KMS-11 (cell line): ENCODE measurements at regions not wholly inside any gene's neighbourhood (a gene's known extent, or its start where the extent isn't known, plus 50 kb on each side); places are given as distances from the start of the nearest gene placed in this dataset.

Experiments used
- H2AFZ ChIP-seq: fragments of 200-600 bp; sonication (generic); 2 replicates; pipeline ENCODE4 v1.6.1; 2016; ENCODE audit warnings: antibody characterized with exemption, mixed run types, low read depth
- H3K27ac ChIP-seq: fragments of 200-600 bp; sonication (generic); 2 replicates; pipeline ENCODE4 v1.6.1; 2016; ENCODE audit warnings: mild to moderate bottlenecking, mixed run types
- H3K27me3 ChIP-seq: fragments of 200-600 bp; sonication (generic); 2 replicates; pipeline ENCODE4 v1.6.1; 2017; ENCODE audit warnings: mild to moderate bottlenecking, low read depth, mixed run types, moderate library complexity; ENCODE audit not compliant: insufficient read depth
- H3K36me3 ChIP-seq: fragments of 200-600 bp; sonication (generic); 2 replicates; pipeline ENCODE4 v1.6.1; 2017; ENCODE audit warnings: mild to moderate bottlenecking, mixed run types; ENCODE audit not compliant: insufficient read depth
- H3K4me1 ChIP-seq: fragments of 200-600 bp; sonication (generic); 2 replicates; pipeline ENCODE4 v1.6.1; 2016; ENCODE audit warnings: mild to moderate bottlenecking, low read depth, mixed run types; ENCODE audit not compliant: poor library complexity, severe bottlenecking
- H3K4me2 ChIP-seq: fragments of 200-600 bp; sonication (generic); 2 replicates; pipeline ENCODE4 v1.7.0; 2016; ENCODE audit warnings: mild to moderate bottlenecking, mixed run types
- H3K4me3 ChIP-seq: fragments of 200-600 bp; sonication (generic); IDR thresholded peaks from 2 replicates; pipeline ENCODE4 v1.6.1; 2017; ENCODE audit warnings: low read depth, low read length, mixed read lengths; ENCODE audit not compliant: insufficient read depth
- H3K79me2 ChIP-seq: fragments of 200-600 bp; sonication (generic); 2 replicates; pipeline ENCODE4 v1.6.1; 2016; ENCODE audit warnings: low read depth, mixed run types; ENCODE audit not compliant: insufficient read depth
- H3K9ac ChIP-seq: fragments of 200-600 bp; sonication (generic); 2 replicates; pipeline ENCODE4 v1.6.1; 2016; ENCODE audit warnings: mild to moderate bottlenecking, mixed run types
- H4K20me1 ChIP-seq: fragments of 200-600 bp; sonication (generic); 2 replicates; pipeline ENCODE4 v1.6.1; 2016; ENCODE audit warnings: mild to moderate bottlenecking, mixed run types; ENCODE audit not compliant: insufficient read depth
- CTCF ChIP-seq: fragments of 200-600 bp; sonication (generic); conservative IDR thresholded peaks from 2 replicates; pipeline ENCODE4 v1.6.1; 2017; ENCODE audit warnings: low read depth, mild to moderate bottlenecking, antibody characterized with exemption, low read length, moderate library complexity, mixed read lengths

DNA sequence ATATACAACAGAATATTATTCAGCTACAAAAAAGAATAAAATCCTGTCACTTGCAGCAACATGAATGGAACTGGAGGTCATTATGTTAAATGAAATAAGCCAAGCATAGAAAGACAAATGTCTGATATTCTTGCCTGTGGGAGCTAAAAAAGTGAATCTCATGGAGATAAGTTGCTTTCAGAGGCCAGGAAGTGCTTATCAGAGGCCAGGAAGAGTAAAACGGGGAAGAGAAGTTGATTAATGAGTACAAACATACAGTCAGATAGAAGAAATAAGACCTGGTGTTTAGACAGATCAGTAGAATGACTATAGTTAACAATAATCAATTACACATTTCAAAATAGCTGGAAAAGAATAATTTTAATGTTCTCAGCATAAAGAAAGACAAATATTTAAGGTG, 54.4 kb upstream of the CPHXL start:
- no peaks in the 10 kb centered on the region for H3K79me2 ChIP-seq
- no peak overlapping the region for H3K4me2 ChIP-seq
- H3K27ac ChIP-seq = no peak overlapping the region
- H3K27me3 ChIP-seq = no peaks in the 10 kb centered on the region
- H3K9ac ChIP-seq = no peak overlapping the region
- H2AFZ ChIP-seq = no peak overlapping the region
- no peaks in the 10 kb centered on the region for H3K36me3 ChIP-seq
- H3K4me3 ChIP-seq = no peak overlapping the region
- TF ChIP-seq CTCF = no peak
- H3K4me1 ChIP-seq = no peaks in the 10 kb centered on the region
- no peaks in the 10 kb centered on the region for H4K20me1 ChIP-seq

DNA sequence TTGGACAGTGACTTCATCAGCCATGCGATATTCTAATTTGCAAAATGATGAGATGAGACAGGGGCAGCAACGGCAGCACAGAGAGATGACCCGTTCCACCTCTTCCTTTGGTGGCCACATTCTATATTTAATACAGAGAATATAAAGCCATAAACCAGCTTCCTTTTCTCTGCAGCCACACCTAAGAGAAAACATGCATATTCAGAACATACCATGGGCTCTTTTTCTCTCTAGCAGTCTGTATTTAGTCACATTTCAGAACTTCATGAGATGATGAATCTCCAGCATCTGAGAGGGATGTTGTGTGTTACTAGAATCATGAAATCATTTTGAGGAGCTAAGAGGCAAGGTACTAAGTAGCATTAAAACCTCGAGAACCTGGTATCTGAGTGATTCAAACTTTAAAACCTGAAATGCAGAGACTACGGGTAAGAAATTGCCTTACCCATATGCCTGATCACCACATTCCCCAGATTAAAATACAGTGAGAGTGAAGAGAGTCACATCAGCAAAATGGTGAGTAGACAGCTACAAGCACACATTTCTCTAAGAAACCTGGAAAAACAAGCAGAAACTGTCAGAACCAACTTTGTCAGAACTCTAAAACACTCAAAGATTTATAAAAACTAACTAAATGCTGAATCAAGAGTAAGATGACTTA, 55.5 kb upstream of the CPHXL start:
- TF ChIP-seq CTCF = no peak
- H4K20me1 ChIP-seq = no peaks in the 10 kb centered on the region
- H3K79me2 ChIP-seq = no peaks in the 10 kb centered on the region
- H3K4me3 ChIP-seq = no peak overlapping the region
- no peak overlapping the region for H2AFZ ChIP-seq
- no peaks in the 10 kb centered on the region for H3K27me3 ChIP-seq
- no peak overlapping the region for H3K9ac ChIP-seq
- H3K36me3 ChIP-seq = no peaks in the 10 kb centered on the region
- no peak overlapping the region for H3K27ac ChIP-seq
- H3K4me1 ChIP-seq = no peaks in the 10 kb centered on the region
- H3K4me2 ChIP-seq = no peak overlapping the region

DNA sequence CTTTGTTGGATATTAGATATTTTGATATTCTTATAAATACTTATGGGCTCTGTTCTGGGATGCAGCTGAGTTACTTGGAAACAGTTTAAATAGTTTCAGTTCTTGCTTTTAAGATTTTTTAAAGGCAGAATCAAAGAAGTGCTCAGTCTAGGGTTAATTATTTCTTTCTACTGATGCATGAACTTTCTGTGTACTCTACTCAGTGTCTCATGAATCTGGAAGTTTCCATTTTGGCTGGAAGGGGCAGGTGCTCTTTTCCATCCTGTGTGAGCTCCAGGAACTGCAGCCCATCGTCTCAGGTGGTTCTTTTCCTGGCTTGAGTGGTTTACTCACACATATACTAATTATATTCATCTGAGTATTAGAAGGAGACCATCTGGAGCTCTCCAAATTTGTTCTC, 61.1 kb upstream of the CPHXL start:
- H3K4me2 ChIP-seq = no peak overlapping the region
- no peak for TF ChIP-seq CTCF

GRCh38 chr16:75789237-75789636, 62.9 kb upstream of the CPHXL start:
- no peaks in the 10 kb centered on the region for H3K4me1 ChIP-seq
- no peak overlapping the region for H2AFZ ChIP-seq
- H4K20me1 ChIP-seq = no peaks in the 10 kb centered on the region
- H3K36me3 ChIP-seq = no peaks in the 10 kb centered on the region
- H3K4me2 ChIP-seq = no peak overlapping the region
- no peaks in the 10 kb centered on the region for H3K79me2 ChIP-seq
- peak; percentile 89 for TF ChIP-seq CTCF
- H3K27me3 ChIP-seq = no peaks in the 10 kb centered on the region
- no peak overlapping the region for H3K9ac ChIP-seq
- no peak overlapping the region for H3K4me3 ChIP-seq
- H3K27ac ChIP-seq = no peak overlapping the region

More for the DNA sequence above, 61.1 kb upstream of the CPHXL start:
- no peaks in the 10 kb centered on the region for H3K27me3 ChIP-seq
- no peak overlapping the region for H2AFZ ChIP-seq
- H3K4me1 ChIP-seq = no peaks in the 10 kb centered on the region
- H3K27ac ChIP-seq = no peak overlapping the region
- H3K9ac ChIP-seq = no peak overlapping the region
- no peak overlapping the region for H3K4me3 ChIP-seq
- H3K36me3 ChIP-seq = no peaks in the 10 kb centered on the region
- no peaks in the 10 kb centered on the region for H4K20me1 ChIP-seq
- H3K79me2 ChIP-seq = no peaks in the 10 kb centered on the region
